ENCODE measurements at regions not wholly inside any gene's neighbourhood (a gene's known extent, or its start where the extent isn't known, plus 50 kb on each side); places are given as distances from the start of the nearest gene placed in this dataset.
"Not testable (repeated sequence)": the region's sequence is repeated elsewhere in the genome, so short reads cannot be mapped to it uniquely, and the experiment has no call there.

DNA sequence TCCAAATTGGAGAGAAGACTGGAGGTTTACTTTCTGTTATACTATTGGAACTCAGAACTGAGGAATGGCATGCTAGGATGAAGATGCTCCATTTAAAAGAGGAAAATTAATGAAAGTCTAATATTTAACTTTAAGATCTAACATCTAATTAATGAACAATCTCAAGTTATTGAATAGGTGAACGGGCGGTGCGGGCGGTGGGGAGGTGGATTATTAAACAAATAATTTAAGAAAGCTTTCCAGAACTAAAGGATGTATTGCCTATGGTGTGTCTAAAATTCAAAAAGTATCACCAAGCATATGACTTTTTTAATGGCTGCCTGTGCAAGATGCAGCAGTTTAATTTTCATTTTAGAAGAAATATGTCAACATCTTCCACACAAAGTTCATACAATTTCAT lies 1747.1 kb upstream of the SEL1L start:
- DNase-seq (ENCODE audit: low read depth, low spot score): no peak

DNA sequence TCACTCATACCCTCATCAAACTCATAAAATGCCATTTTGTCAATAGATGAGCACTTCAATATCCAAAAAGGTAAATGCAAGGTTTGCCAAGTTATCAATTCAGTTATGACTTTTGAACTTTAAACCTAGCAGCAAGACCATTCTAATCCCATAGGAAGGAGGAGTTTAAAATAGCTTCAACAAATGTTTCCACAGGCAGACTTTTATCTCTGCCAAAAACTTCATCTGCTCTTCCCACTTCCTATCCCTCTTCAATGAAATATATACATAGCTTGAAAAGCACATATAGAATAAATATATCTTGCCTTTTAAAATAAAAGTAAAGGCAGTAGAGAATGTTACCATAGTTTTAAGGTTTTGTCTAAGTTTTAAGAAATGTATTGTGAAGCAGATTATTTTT lies 1749.1 kb upstream of the SEL1L start:
- no peak for DNase-seq (ENCODE audit: low read depth, low spot score)

DNA sequence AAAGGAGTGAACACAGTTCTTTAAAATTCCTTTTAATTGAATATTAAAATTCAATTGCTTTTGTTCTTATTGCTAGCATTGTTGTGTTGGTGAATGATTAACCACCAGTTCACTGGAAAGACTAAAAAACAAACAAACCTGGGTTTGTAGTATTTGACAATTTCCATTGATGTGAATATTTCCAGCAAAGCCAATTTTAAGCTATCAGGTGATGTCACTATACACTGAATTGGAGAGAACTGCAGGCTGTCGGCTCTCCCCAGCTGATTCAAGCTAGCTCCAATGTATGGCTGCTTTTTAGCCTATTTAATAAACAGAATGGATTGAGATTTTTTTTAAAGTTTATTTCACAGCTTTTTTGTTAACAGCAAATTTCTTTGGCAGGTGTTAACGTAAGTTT lies 1753.6 kb upstream of the SEL1L start:
- DNase-seq (ENCODE audit: low read depth, low spot score): no peak

DNA sequence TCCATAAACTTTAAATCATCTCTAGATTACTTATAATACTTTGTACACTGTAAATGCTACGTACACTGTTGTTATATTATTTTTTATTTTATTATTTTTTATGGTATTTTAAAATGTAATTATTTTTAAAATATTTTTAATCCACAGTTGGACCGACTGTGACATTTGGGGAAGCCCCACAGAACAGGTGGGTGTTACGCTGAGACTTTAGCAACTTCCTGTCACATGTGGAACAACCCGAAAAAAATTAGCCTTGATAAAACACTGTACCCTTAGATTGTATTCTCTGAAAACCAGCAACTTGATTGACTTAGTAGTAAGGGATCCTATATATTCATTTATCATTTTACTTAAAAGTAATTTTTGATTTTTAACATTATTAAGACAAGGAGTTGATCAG lies 1755.7 kb upstream of the SEL1L start:
- no peak for DNase-seq (ENCODE audit: low read depth, low spot score)

DNA sequence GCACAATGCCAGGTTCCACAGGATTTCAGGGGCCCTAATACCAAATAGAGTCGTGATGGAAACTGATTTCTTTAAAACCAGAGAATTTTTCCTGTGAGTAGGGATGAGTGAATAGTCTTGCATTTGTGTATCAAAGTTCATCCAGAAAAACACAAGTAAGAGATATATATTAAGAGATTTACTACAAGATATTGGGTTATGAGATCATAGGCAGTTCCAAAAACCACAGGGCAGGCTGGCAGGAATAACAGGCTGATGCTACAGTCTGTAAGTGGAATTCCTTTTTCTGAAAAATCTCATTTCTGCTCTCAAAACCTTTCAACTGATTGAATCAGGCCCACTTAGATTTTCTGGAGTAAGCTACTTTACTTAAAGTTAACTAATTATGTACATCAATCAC lies 1756.2 kb upstream of the SEL1L start:
- no peak for DNase-seq (ENCODE audit: low read depth, low spot score)

DNA sequence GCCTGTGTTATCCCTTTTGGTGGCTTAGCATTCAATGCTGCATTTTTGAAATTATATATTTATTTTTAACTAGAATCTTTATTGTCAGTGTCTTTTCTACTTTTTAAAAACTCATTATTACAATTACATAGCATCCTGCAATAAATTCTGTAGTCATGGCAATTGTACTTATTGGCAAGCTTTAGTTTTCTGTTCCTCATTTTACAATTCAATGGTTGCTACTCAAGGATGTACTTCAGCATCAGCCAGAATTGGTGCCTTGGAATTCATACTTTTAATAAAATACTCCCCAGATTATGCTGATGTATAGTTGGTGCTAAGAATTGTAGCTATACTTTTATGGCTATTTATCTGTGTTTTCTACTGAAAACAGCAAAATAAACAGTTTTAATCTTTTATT lies 1756.8 kb upstream of the SEL1L start:
- no peak for DNase-seq (ENCODE audit: low read depth, low spot score)

DNA sequence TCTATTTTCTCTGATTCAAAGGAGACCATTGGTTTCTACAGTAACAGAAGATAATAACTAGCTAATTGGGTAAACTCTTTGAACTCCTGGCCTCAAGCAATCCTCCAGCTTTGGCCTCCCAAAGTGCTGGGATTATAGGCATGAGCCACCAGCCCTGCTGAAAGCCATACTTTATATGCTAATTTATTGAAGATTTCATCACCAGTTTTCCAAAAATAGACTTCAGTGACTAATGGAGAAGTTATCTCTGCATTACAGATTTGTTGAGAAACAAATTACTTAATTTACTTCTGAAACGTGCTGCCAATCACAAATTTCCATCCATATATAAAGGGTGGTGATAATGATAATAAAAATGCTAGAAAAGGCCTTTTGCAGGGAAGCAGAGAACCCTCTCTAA lies 1758.1 kb upstream of the SEL1L start:
- DNase-seq (ENCODE audit: low read depth, low spot score): no peak

DNA sequence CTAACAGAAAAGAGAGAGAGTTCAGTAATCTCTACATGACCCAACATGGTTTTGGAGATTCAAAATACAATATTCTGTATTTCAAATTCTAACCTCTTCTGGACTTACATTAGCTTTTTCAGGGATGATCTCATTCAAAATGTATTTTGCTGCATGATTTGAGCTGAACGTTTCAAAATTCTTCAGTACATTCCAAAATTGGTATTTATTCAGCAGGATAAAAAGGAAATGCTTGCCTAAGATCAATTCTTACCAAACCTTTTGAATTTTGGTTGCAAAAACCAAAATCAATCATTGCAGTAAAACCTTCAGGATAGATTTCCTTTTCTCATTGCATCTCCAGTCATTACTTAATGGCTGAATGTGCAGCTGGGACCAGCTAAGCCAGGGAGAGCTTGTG lies 1761.3 kb upstream of the SEL1L start:
- peak; percentile 34 for DNase-seq (ENCODE audit: low read depth, low spot score)

DNA sequence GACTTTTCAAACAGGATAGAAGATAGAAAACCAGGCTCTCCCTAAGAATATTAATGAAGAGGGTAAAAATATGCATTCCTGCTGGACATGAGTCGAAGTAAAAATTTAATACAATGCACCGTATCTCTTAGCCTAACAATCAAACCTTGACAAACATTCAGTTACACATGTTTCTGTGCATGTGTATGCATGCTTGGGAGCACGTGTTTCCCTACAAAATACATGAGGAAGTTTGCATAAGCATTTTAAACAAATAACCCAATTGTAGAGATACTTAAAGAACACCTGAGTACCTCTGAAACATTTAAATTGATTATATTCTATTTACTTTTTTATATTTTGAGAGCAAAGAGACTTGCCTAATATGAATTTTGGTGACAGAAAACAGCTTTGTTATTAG lies 1763.7 kb upstream of the SEL1L start:
- DNase-seq (ENCODE audit: low read depth, low spot score): no peak

DNA sequence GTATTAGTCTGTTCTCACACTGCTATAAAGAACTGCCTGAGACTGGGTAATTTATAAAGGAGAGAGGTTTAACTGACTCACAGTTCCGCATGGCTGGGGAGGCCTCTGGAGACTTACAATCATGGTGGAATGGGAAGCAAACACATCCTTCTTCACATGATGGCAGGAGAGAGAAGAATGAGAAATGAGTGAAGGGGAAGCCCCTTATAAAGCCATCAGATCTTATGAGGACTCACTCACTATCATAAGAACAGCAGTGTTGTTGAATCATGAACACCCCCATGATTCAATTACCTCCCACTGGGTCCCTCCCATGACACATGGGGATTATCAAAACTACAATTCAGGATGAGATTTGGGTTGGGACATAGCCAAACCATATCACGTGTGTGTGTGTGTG lies 1764.4 kb upstream of the SEL1L start:
- DNase-seq (ENCODE audit: low read depth, low spot score): not testable (repeated sequence)

DNA sequence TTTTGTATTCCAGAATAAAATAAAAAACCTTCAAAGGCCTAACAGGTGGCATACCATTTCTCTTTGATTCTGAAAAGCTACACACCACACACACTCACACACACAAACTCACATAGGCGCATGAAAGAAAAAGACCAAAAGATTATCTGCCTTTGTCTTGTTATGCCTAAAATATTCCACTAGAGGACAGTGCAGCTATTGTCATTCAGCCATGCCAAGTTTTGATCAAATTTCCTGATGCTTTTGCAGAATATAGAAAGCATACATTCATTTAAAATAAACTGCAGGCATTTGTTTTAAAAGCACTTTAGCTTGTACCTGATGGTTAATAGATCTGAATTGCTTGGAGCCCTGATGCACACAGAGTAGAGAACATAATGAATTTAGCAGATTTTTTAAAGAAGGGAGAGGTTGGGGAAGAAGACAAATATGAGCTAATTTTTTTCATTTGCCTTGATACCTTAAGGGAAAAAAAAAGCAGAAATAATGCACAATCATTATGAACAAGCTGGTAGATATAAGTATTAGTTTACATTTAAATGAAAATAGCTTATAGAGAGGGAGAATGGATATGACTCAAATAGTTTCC lies 1766.9 kb upstream of the SEL1L start:
- peak; percentile 49 for DNase-seq (ENCODE audit: low read depth, low spot score)

DNA sequence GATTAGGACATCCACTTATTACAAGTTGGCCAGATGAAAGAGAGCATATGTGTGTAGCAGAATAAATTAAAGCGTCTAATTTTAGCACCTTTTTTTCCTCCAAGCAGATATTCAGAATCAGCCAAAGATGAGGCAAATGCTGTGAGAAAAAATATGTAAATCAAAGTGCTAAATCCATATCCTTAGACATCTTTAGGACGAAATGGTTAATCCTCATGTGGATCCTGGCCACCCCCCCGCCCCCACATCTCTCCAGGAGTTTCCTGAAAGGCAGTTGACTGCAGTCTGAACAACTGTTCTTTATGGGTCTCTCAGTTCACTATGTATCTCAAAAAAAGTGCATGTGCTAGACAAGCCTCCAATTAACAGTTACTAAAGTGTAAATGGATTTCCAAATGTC lies 1768.1 kb upstream of the SEL1L start:
- DNase-seq (ENCODE audit: low read depth, low spot score): no peak

DNA sequence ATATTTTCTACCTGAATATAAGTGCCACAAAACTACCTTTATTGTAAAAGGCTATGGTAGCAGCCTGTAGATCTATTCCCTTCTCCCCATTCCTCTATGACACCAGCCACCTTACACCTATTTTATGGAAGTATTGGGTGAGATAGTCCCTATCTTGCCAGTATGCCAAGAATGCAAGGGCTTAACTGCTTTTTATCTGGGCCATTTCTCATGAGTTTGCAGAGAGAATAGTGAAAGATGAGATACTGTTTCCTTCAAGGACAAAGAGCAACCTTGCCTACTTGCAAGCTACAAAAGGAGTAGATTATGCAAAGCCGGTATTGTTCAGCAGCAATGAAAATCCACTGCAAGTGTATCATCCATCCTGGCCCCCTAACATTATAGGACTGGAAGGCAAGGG lies 1775.6 kb upstream of the SEL1L start:
- DNase-seq (ENCODE audit: low read depth, low spot score): no peak

DNA sequence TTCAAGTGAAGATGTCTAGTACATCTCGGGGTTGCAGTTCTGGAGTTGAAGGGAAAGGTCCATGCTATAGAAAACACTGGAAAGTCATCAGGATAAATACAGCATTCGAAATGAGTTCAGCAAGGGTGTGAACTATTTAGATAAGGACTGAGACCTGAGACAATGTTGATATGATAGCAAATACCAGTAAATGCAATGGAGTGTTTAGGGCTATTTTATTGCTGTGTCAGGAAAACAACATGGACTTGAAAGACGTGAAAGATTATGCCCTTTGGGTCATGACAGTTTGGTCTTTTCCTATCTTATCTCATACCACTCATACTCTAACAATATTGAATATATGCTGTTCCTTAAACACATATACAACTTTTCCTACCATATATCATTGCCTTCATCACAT lies 1776.2 kb upstream of the SEL1L start:
- no peak for DNase-seq (ENCODE audit: low read depth, low spot score)

DNA sequence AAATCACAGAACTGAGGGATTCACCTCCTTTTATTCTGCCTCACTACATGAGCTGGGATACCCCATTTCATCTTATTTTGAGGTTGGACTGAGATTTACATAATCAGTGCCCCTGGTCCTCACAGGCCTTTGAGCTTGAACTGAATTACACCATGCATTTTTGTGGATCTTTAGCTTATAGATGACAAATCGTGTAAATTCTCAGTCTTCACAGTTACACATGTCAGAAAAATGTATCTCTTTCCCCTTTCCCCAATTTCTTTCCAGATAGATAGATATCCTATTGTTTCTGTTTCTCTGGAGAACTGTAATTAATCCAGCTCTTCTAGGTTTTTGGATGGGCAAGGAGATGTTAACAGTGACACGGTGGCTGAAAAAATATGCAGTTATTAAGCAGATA lies 1778.9 kb upstream of the SEL1L start:
- no peak for DNase-seq (ENCODE audit: low read depth, low spot score)

DNA sequence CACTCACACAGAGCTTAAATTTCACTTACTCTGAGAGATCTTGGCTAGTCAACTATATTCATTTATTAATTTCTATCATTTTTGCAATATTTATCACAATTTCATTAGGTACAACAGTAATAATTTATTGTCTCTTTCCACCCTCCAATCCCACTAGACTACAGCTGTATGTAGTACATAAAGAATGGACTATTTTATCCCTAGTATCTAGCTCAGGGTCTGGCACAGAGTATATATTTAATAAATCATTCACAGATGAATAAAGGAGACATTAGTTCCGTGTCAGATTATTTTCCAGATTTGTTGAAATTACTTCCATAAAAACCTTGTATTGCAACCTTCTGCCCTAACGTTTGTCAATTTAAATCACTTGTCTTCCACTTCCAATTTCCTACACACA lies 1781.1 kb upstream of the SEL1L start:
- no peak for DNase-seq (ENCODE audit: low read depth, low spot score)

DNA sequence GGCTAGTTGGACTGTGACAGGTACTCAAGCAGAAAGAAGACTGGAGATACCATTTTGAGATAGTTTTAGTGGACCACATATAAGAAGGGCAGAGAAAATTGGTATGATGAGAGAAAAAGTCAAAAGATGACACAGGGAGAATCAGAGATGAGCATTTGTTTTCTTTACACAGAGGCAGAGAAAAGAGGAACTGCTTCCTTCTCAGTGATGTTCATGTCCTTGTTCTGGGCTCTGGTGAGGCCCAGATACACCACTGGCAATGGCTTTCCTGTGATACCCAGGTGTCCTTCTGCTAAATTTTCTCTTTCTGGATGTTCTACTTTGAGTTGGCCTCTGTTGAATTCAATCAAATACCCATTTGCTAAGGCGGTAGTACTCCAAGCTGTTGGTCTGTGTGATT lies 1782.7 kb upstream of the SEL1L start:
- no peak for DNase-seq (ENCODE audit: low read depth, low spot score)

DNA sequence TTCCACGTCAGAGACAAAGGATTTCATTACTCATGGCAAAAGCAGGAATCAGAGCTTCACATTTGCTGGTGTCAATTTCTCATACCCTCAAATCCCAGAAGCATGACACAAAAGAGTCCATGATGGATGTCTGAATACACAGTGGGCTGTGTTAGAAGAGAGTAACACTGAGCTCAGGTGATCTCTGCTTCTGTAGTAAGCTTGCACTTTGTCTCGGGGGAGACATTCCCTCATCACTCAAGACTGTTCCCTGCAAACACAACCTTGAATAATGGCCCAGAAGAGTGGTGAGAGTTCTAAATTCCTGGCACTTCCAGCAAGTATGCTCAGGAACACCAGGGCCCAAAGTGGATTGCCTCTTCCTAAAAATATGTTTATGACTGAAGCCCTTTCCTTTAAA lies 1787.2 kb upstream of the SEL1L start:
- DNase-seq (ENCODE audit: low read depth, low spot score): no peak

DNA sequence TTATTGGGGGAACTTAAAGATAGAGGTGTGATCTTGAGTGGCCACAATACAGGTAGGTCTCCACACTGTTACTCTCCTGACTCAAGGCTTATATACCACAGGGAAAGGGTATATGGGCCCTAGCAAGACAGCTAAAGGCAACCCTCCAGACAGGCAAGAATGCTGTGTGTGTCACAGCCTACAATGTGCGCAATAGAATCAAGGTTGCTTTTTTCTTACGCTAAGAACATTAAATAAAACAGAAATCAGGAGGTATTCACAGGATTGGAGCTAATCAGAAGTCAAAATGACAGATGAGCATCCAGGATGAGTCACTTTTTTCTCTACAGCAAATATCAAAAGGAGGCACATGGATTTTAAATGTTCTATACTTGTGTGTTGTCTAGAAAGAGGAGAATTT lies 1797.9 kb upstream of the SEL1L start:
- no peak for DNase-seq (ENCODE audit: low read depth, low spot score)

DNA sequence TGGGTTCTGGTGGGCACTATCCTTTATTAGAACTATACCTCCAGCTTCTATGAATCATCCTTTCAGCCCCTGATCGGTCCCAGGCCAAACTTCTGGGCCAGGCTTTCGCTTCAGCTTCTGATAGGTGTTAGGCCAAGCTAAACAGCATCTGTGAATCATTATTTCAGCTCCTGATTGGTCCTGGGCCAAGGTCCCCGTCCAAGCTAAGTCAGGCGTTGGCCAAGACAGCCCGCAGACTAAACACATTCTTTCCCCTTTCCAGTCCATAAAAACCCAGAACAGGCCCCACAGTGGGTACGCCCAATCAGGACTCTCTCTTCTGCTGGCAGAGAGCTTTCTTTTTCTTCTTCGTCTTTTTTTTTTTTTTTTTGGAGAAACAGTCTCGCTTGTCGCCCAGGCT lies 1808.9 kb upstream of the SEL1L start:
- DNase-seq (ENCODE audit: low read depth, low spot score): no peak

DNA sequence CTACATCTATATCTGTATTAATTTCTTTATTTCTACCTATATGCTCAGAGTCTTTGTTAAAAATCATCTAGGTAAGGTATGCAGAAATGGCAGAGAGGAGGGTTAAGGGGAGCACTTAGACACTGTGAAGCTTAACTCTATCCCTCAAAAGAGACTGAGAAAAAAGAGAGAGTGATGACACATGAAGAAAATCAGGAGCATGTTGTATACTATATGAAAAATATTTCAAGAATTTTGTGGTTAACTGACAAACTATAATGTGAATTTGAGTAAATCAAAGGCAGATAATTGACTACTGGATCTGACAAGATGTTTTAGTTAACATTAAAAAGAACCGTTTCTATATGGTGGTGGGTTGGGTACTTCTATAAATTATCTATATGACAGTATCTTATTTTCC lies 1814.2 kb upstream of the SEL1L start:
- DNase-seq (ENCODE audit: low read depth, low spot score): no peak

DNA sequence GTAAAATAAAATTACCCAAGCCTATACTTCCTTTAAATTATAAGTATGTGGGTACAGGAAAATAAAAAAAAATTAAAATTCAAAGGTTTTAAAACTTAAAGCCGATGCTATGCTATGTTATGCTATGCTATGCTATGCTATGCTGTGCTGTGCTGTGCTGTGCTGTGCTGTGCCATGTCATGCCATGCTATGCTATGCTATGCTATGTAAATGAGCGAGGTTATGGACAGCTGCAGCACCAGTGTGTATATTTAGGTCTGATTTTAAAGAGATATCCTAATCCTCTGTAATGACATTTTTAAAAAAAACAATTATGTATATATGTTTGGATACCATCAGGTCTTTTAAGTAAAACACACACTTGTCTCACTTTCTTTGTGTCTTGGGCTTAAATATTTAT lies 1822.0 kb upstream of the SEL1L start:
- no peak for DNase-seq (ENCODE audit: low read depth, low spot score)

DNA sequence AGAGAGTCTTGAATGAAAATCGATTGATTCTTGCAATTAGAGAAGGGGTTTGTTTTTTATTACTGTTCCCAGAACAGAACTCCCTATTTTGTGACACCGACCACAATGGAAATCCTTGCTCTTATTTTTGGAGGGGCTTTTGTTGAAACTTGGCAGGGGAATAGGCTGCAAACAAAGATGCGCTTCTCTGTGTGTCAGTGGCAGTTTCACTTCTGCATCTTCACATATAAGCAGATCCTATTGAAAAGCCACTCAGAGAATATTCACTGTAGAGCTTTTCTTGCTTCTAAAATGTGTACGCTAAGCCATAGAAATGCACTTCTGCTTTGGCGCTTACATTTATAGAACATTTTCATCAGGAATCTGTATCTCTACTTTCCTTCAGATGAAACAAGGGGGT lies 1822.4 kb upstream of the SEL1L start:
- DNase-seq (ENCODE audit: low read depth, low spot score): no peak

DNA sequence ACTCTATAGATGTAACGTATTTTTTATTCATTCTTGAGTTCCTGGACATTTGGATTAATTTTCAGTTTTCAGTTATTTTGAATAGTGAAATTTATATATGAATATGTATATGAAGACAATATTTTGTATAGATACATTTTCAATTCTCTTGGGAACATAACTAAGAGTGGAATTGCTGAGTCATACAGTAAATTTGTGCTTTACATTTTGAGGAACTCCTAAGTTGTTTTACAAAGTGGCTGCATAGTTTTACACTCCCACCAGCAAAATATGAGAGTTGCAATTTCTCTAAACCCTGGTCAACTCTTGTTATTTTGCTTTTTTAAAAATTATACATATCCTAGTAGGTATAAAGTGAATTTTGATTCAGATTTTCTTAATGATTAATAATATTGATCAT lies 1838.6 kb upstream of the SEL1L start:
- no peak for DNase-seq (ENCODE audit: low read depth, low spot score)

DNA sequence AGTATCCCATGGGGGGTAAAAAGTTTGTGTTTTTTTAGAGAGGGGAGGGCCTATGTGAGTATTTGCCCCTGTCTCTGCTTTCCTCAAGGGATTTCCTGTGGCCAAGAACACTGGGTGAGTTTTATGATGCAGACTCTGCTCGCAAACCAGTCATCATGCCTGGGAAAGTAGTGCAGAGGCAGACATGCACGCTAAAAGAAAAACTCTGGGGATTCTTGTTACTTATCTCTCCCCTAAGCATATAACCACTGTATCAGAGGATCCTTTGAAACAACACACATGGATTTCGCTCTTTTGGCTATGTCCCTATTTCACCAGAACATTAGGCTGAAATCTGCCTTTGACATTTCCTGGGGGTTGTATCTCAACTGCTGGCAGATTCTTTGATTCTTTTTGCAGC lies 1845.8 kb upstream of the SEL1L start:
- no peak for DNase-seq (ENCODE audit: low read depth, low spot score)

Data from astrocyte of the hippocampus (primary cell).